Mucosa of descending colon (tissue), 3 donors: ENCODE measurements at regions not wholly inside any gene's neighbourhood (a gene's known extent, or its start where the extent isn't known, plus 50 kb on each side); places are given as distances from the start of the nearest gene placed in this dataset.
"Not testable (repeated sequence)": the region's sequence is repeated elsewhere in the genome, so short reads cannot be mapped to it uniquely, and the experiment has no call there.

Experiments used
- ATAC-seq: fragments of 200-7000 bp; cut with Tn5 transposase; one replicate; pipeline ENCODE4 v1.9.1; 2020; ENCODE audit warnings: mild to moderate bottlenecking, moderate library complexity
- DNase-seq, 3 donors: peaks; one replicate each; pipeline ENCODE4 v3.0.0-alpha.2; 2020
- H3K36me3 ChIP-seq: fragments of 200-600 bp; one replicate; pipeline ENCODE4 v1.8.0; 2021; ENCODE audit warnings: low read depth, mild to moderate bottlenecking
- H3K4me1 ChIP-seq: fragments of 200-600 bp; one replicate; pipeline ENCODE4 v1.8.0; 2021; ENCODE audit warnings: low read depth, mild to moderate bottlenecking
- H3K4me3 ChIP-seq: fragments of 200-600 bp; one replicate; pipeline ENCODE4 v1.8.0; 2021; ENCODE audit warnings: mild to moderate bottlenecking
- H3K9me3 ChIP-seq: fragments of 200-600 bp; one replicate; pipeline ENCODE4 v1.8.0; 2021; ENCODE audit warnings: mild to moderate bottlenecking
- CTCF ChIP-seq: fragments of 200-600 bp; IDR thresholded peaks from one replicate; pipeline ENCODE4 v1.8.0; 2022; ENCODE audit warnings: antibody characterized with exemption, mild to moderate bottlenecking
- intact Hi-C, 2 donors: fragments of 100-400 bp; cut with DNase I in 1 of 2; cut with micrococcal nuclease in 1 of 2; formaldehyde crosslinking; loops; one replicate each; pipeline versions ENCODE4 v1.11.0 to v1.11.1; 2022; cut with DNase I, micrococcal nuclease
- donor health status: DM: no; HTN: no; CAD: no; lungs with moderate emphysema.
- donor health status: DM: no; HTN: no; CAD: no.
- donor health status: DM: no; HTN: yes; CAD: no.

- intact Hi-C loops, result loop anchor here in 1 of 2 donors (2.0 kb wide), 1 partner anchor 30 kb away; no protein-coding TSS in a partner anchor
These were observed 535.8 kb upstream of the ADGRL2 start for GRCh38 chr1:81264976-81265375.

GRCh38 chr1:81259625-81260411 is 540.9 kb upstream of the ADGRL2 start:
- no peaks in the 10 kb centered on the region for H3K36me3 ChIP-seq
- TF ChIP-seq CTCF, result no peak
- ATAC-seq (no peak), DNase-seq (no peak)
- no peaks in the 10 kb centered on the region for H3K4me1 ChIP-seq
- intact Hi-C loops, result no loop called here
- no peak overlapping the region for H3K4me3 ChIP-seq
- H3K9me3 ChIP-seq, result no peaks in the 10 kb centered on the region

More at GRCh38 chr1:81264976-81265375, 535.8 kb upstream of the ADGRL2 start:
- Histone ChIP-seq H3K4me1 (no peaks in the 10 kb centered on the region), H3K36me3 (no peaks in the 10 kb centered on the region), H3K9me3 (no peaks in the 10 kb centered on the region), H3K4me3 (no peak overlapping the region)
- TF ChIP-seq CTCF, result no peak
- DNase-seq (no peak), ATAC-seq (no peak)

GRCh38 chr1:81254560-81254959 is 546.2 kb upstream of the ADGRL2 start:
- Histone ChIP-seq H3K36me3 (no peaks in the 10 kb centered on the region), H3K4me3 (no peak overlapping the region), H3K4me1 (no peaks in the 10 kb centered on the region), H3K9me3 (no peaks in the 10 kb centered on the region)
- intact Hi-C loops, result no loop called here
- no peak for TF ChIP-seq CTCF
- DNase-seq (no peak), ATAC-seq (no peak)

- H3K4me3 ChIP-seq, result no peak overlapping the region
- H3K4me1 ChIP-seq, result no peaks in the 10 kb centered on the region
- DNase-seq, result no peak
- no peak for TF ChIP-seq CTCF
- H3K36me3 ChIP-seq, result no peaks in the 10 kb centered on the region
- intact Hi-C loops, result no loop called here
- H3K9me3 ChIP-seq, result no peaks in the 10 kb centered on the region
- ATAC-seq, result no peak
These were observed 546.7 kb upstream of the ADGRL2 start for GRCh38 chr1:81254068-81254467.

- no peaks in the 10 kb centered on the region for H3K9me3 ChIP-seq
- no peaks in the 10 kb centered on the region for H3K4me1 ChIP-seq
- intact Hi-C loops, result no loop called here
- no peaks in the 10 kb centered on the region for H3K36me3 ChIP-seq
- no peak for DNase-seq
- no peak overlapping the region for H3K4me3 ChIP-seq
- no peak for ATAC-seq
- TF ChIP-seq CTCF, result no peak
These were observed 548.1 kb upstream of the ADGRL2 start for GRCh38 chr1:81252471-81253151.

GRCh38 chr1:81250825-81251224 is 549.9 kb upstream of the ADGRL2 start:
- H3K36me3 ChIP-seq, H3K9me3 ChIP-seq, H3K4me3 ChIP-seq, DNase-seq, H3K4me1 ChIP-seq, ATAC-seq, intact Hi-C loops: not testable (repeated sequence)

- DNase-seq, H3K4me1 ChIP-seq, H3K4me3 ChIP-seq, H3K9me3 ChIP-seq, H3K36me3 ChIP-seq, ATAC-seq, intact Hi-C loops: not testable (repeated sequence)
These were observed 555.5 kb upstream of the ADGRL2 start for GRCh38 chr1:81245084-81245715.

- intact Hi-C loops, ATAC-seq, H3K36me3 ChIP-seq: not testable (repeated sequence)
These were observed 556.1 kb upstream of the ADGRL2 start for GRCh38 chr1:81244612-81245011.

More at GRCh38 chr1:81244612-81245011, 556.1 kb upstream of the ADGRL2 start:
- H3K9me3 ChIP-seq, H3K4me1 ChIP-seq, DNase-seq, H3K4me3 ChIP-seq: not testable (repeated sequence)
